Omental fat pad (tissue), 3 donors: ENCODE measurements at regions not wholly inside any gene's neighbourhood (a gene's known extent, or its start where the extent isn't known, plus 50 kb on each side); places are given as distances from the start of the nearest gene placed in this dataset.

ENCODE experiments used
- ATAC-seq: fragments of 150-250 bp; one replicate; pipeline ENCODE4 v1.9.1; 2016; ENCODE audit warnings: mild to moderate bottlenecking, moderate library complexity; ENCODE audit not compliant: low FRiP score
- DNase-seq: peaks from one replicate; pipeline ENCODE4 v3.0.0-alpha.2; 2019; ENCODE audit warnings: low spot score
- CTCF ChIP-seq, 3 donors: fragments of 450-650 bp; IDR thresholded peaks; one replicate each; pipeline ENCODE4 v1.5.1; 2016 to 2017; ENCODE audit warnings: antibody characterized with exemption in 3 of 3, mild to moderate bottlenecking in 3 of 3, moderate library complexity in 2 of 3

GRCh38 chr10:128520211-128520815, 394.1 kb upstream of the MKI67 start:
- DNase-seq (no peak), ATAC-seq (no peak)
- TF ChIP-seq CTCF (IDR thresholded peaks at IDR 0.05) = no peak

DNA sequence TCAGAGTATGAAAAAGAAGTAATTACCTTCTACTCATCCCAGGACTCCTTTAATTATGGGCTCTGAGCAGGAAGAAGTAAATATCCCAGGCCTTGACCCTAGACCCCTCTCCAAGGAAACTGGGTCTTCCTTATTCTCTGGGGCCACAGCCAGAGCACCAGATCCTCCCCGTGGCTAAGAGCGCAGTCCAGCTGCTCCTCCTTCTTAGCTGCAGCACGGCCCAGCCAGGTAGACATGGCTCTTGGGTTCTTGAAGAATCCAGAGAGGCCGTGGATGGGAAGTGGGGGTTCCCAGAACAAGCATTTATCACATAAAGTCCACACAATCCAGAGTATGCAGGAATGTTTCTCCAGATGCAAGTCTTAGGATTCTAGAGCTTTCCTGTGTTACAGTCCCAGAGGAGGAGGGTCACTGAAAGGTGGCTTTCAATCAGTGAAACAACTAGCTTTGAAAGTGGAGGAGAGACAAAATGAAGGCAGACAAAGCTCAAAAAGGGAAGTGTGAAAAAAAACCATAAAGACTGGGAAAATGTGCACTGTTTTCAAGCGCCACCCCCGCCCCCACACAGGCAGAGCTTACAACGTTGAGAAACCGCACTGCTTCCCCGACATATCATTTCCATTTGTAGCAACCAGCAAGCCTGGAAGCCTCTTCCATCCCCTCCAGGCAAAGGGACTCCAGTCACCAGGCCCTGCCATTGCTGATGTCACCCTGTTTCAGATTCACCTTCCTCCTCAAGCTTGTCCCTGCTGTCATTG, 396.5 kb upstream of the MKI67 start:
- TF ChIP-seq CTCF (IDR thresholded peaks at IDR 0.05) = no peak
- no peak for ATAC-seq
- no peak for DNase-seq

GRCh38 chr10:128525444-128525843, 399.2 kb upstream of the MKI67 start:
- TF ChIP-seq CTCF (IDR thresholded peaks at IDR 0.05) = no peak
- no peak for DNase-seq
- no peak for ATAC-seq

DNA sequence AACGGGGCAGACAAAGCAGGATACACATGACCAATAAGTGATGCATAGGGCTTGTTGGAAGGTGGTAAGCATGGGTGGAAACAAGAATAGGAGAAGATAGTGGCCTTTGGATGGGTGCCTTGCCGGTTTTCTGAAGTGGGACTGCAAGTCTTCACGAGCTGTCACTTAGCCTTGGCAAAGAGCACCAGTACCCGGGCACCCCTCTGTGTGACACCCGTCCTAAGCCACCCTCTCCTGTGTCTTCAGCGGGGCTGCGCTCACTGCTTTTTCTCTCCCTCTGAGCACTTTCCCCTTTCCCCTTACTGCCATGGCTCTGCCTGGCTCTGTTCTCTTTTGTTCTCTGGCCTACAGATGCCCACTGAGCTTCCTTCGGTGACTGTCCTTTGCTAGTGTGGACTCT, 399.7 kb upstream of the MKI67 start:
- DNase-seq (no peak), ATAC-seq (no peak)
- no peak for TF ChIP-seq CTCF (IDR thresholded peaks at IDR 0.05)

- DNase-seq (no peak), ATAC-seq (no peak)
- no peak for TF ChIP-seq CTCF (IDR thresholded peaks at IDR 0.05)
These were observed 400.7 kb upstream of the MKI67 start for GRCh38 chr10:128526791-128527375.

GRCh38 chr10:128527711-128528110, 401.5 kb upstream of the MKI67 start:
- no peak for DNase-seq
- ATAC-seq = no peak
- no peak for TF ChIP-seq CTCF (IDR thresholded peaks at IDR 0.05)

DNA sequence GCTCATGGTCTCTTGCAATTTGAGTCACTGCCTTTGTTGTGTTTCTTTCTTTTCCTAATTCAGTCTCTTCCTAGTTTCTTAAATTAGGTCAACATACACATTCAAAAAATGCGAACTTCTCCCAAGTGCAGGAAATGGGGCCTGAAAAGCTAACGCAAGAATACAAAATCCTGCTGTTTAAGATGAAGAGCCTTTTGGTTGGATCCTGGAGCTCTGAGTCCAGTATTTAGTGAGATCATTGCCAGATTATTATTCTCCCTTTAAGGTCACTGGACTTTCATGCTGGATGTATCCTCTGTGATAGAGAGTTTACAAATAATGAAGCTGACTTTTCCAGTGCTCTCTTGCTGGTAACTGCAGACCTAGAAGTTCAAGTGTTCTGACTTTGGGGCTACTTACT, 401.9 kb upstream of the MKI67 start:
- TF ChIP-seq CTCF (IDR thresholded peaks at IDR 0.05) = no peak
- ATAC-seq = no peak
- DNase-seq = no peak
